GM19240 (cell line): ENCODE measurements at regions not wholly inside any gene's neighbourhood (a gene's known extent, or its start where the extent isn't known, plus 50 kb on each side); places are given as distances from the start of the nearest gene placed in this dataset.

Experiments
- DNase-seq: peaks from one replicate; pipeline ENCODE4 v3.0.0; 2011; ENCODE audit warnings: low spot score; ENCODE audit not compliant: insufficient read length

- DNase-seq: no peak
Measured at GRCh38 chr2:41759880-41760279, 287.9 kb upstream of the PKDCC start.

GRCh38 chr2:41763141-41763540 lies 284.7 kb upstream of the PKDCC start:
- DNase-seq: no peak

- no peak for DNase-seq
Measured at GRCh38 chr2:41764131-41764530, 283.7 kb upstream of the PKDCC start.

GRCh38 chr2:41764919-41765318 lies 282.9 kb upstream of the PKDCC start:
- DNase-seq: no peak

GRCh38 chr2:41768310-41768709 lies 279.5 kb upstream of the PKDCC start:
- DNase-seq: no peak

- DNase-seq: no peak
Measured at GRCh38 chr2:41771710-41772109, 276.1 kb upstream of the PKDCC start.

- no peak for DNase-seq
Measured at GRCh38 chr2:41772697-41773096, 275.1 kb upstream of the PKDCC start.

GRCh38 chr2:41774011-41774605 lies 273.7 kb upstream of the PKDCC start:
- no peak for DNase-seq

GRCh38 chr2:41775366-41776025 lies 272.3 kb upstream of the PKDCC start:
- DNase-seq: no peak

GRCh38 chr2:41779888-41780287 lies 267.9 kb upstream of the PKDCC start:
- no peak for DNase-seq

GRCh38 chr2:41782306-41783158 lies 265.3 kb upstream of the PKDCC start:
- DNase-seq: no peak

- no peak for DNase-seq
Measured at GRCh38 chr2:41784496-41784895, 263.3 kb upstream of the PKDCC start.

- no peak for DNase-seq
Measured at GRCh38 chr2:41785251-41786022, 262.4 kb upstream of the PKDCC start.

- no peak for DNase-seq
Measured at GRCh38 chr2:41791523-41791922, 256.3 kb upstream of the PKDCC start.

- DNase-seq: no peak
Measured at GRCh38 chr2:41803361-41803760, 244.5 kb upstream of the PKDCC start.

GRCh38 chr2:41806286-41806685 lies 241.5 kb upstream of the PKDCC start:
- no peak for DNase-seq

- no peak for DNase-seq
Measured at GRCh38 chr2:41821167-41821566, 226.7 kb upstream of the PKDCC start.

- DNase-seq: no peak
Measured at GRCh38 chr2:41826921-41827320, 220.9 kb upstream of the PKDCC start.

GRCh38 chr2:41827354-41827971 lies 220.4 kb upstream of the PKDCC start:
- DNase-seq: no peak

GRCh38 chr2:41828052-41828643 lies 219.7 kb upstream of the PKDCC start:
- DNase-seq: no peak

- DNase-seq: no peak
Measured at GRCh38 chr2:41829052-41829451, 218.8 kb upstream of the PKDCC start.
